Keratinocyte (primary cell): ENCODE measurements at regions not wholly inside any gene's neighbourhood (a gene's known extent, or its start where the extent isn't known, plus 50 kb on each side); places are given as distances from the start of the nearest gene placed in this dataset.

Source experiments
- DNase-seq: peaks from one replicate; pipeline ENCODE4 v3.0.0-alpha.2; 2011; ENCODE audit warnings: low read depth, missing footprints, low spot score
- FAIRE-seq: peaks from 2 replicates; lab custom pipeline; 2011; peaks lifted over from hg19 to GRCh38; lab: Jason Lieb, UNC
- H2AFZ ChIP-seq: 2 replicates; pipeline ENCODE4 v1.6.0; 2012; ENCODE audit warnings: low read length, control low read depth, inconsistent platforms; ENCODE audit not compliant: control insufficient read depth
- H3K27ac ChIP-seq: 2 replicates; pipeline ENCODE4 v1.5.1; 2011; ENCODE audit warnings: low read length; ENCODE audit not compliant: control insufficient read depth, insufficient read depth
- H3K27me3 ChIP-seq: 3 replicates; pipeline ENCODE4 v1.6.0; 2011; ENCODE audit warnings: low read length; ENCODE audit not compliant: control insufficient read depth, insufficient read depth; ENCODE audit errors: extremely low read depth
- H3K36me3 ChIP-seq, 2 experiments: 2 replicates in 1 of 2; 3 replicates in 1 of 2; pipeline ENCODE4 v1.5.1; 2011; ENCODE audit warnings: low read length in 2 of 2, mild to moderate bottlenecking in 1 of 2; ENCODE audit not compliant: control insufficient read depth in 2 of 2, insufficient read depth in 2 of 2; ENCODE audit errors: extremely low read depth in 1 of 2
- H3K4me1 ChIP-seq: 3 replicates; pipeline ENCODE4 v1.5.1; 2011; ENCODE audit warnings: low read length; ENCODE audit not compliant: control insufficient read depth, insufficient read depth; ENCODE audit errors: extremely low read depth
- H3K4me2 ChIP-seq: 3 replicates; pipeline ENCODE4 v1.6.0; 2011; ENCODE audit warnings: low read depth, low read length; ENCODE audit not compliant: control insufficient read depth, insufficient read depth; ENCODE audit errors: extremely low read depth
- H3K4me3 ChIP-seq, 3 experiments: fragments of 200-600 bp in 1 of 3; sonication (generic) in 1 of 3; 2 replicates in 2 of 3; 3 replicates in 1 of 3; pipeline ENCODE4 v1.5.1; 2011 to 2016; ENCODE audit warnings: low read length in 3 of 3, mild to moderate bottlenecking in 3 of 3, control low read depth in 2 of 3, inconsistent platforms in 1 of 3, low read depth in 1 of 3, mixed read lengths in 1 of 3, mixed run types in 1 of 3, moderate library complexity in 1 of 3; ENCODE audit not compliant: control insufficient read depth in 2 of 3, insufficient read depth in 2 of 3; ENCODE audit errors: extremely low read depth in 1 of 3
- H3K79me2 ChIP-seq: 2 replicates; pipeline ENCODE4 v1.6.0; 2012; ENCODE audit warnings: low read length; ENCODE audit not compliant: control insufficient read depth, insufficient read depth
- H3K9ac ChIP-seq: 3 replicates; pipeline ENCODE4 v1.6.0; 2011; ENCODE audit warnings: low read length; ENCODE audit not compliant: control insufficient read depth, insufficient read depth; ENCODE audit errors: extremely low read depth
- H3K9me1 ChIP-seq: 3 replicates; pipeline ENCODE4 v1.6.0; 2011; ENCODE audit warnings: low read length; ENCODE audit not compliant: control insufficient read depth, insufficient read depth; ENCODE audit errors: extremely low read depth
- H3K9me3 ChIP-seq: 2 replicates; pipeline ENCODE4 v1.5.1; 2012; ENCODE audit warnings: low read depth, low read length; ENCODE audit not compliant: control insufficient read depth
- H4K20me1 ChIP-seq: 3 replicates; pipeline ENCODE4 v1.6.0; 2011; ENCODE audit warnings: low read length; ENCODE audit not compliant: control insufficient read depth, insufficient read depth; ENCODE audit errors: extremely low read depth
- EZH2 ChIP-seq: IDR thresholded peaks from one replicate; pipeline ENCODE4 v1.6.1; 2012; ENCODE audit warnings: inconsistent platforms, mild to moderate bottlenecking, low read length, moderate library complexity
- dilution Hi-C: fragments of 300-500 bp; cut with MboI; formaldehyde crosslinking; loops from one replicate; pipeline ENCODE4 v1.7.0; 2020; ENCODE audit warnings: low sequenced_read_pairs; ENCODE audit not compliant: extremely low pct_ligation_motif_present
- TF ChIP-seq, protein P1 (sequence below), 3 experiments: IDR thresholded peaks in 1 of 3; conservative IDR thresholded peaks in 1 of 3; optimal IDR thresholded peaks in 1 of 3; 2 replicates in 2 of 3; 3 replicates in 1 of 3; pipeline versions ENCODE3 to v1.5.1; 2011; ENCODE audit warnings: low read length in 3 of 3, mild to moderate bottlenecking in 3 of 3, moderate library complexity in 2 of 3, control low read depth in 1 of 3, inconsistent platforms in 1 of 3; ENCODE audit not compliant: insufficient read depth in 2 of 3; ENCODE audit errors: extremely low read depth in 1 of 3

DNA sequence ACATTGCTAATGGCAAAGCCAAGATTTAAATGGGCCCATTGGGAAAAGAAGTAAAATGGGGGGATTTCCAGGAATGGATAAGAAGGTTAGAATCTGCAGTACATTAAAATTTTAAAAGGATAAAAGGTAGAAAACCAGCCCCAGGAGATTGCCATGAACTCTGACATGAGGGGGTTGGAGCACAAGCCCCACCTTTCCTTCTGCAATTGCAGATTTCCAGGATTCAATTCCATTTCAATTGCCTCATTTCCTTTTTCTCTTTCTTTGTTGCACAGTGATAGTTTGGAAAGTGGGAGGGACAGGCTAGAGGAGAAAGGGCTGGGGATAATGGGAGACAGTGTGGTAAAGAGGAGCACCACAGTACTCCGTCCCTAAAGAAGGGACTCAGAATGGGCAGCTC is 238.5 kb upstream of the RAB4A start:
- FAIRE-seq (no peak), DNase-seq (no peak)
- no peaks in the 10 kb centered on the region for H4K20me1 ChIP-seq
- H3K27me3 ChIP-seq = no peaks in the 10 kb centered on the region
- H3K4me1 ChIP-seq = no peaks in the 10 kb centered on the region
- no peaks in the 10 kb centered on the region for H3K9me3 ChIP-seq
- no peaks in the 10 kb centered on the region for H3K9me1 ChIP-seq
- TF ChIP-seq, protein P1, sequence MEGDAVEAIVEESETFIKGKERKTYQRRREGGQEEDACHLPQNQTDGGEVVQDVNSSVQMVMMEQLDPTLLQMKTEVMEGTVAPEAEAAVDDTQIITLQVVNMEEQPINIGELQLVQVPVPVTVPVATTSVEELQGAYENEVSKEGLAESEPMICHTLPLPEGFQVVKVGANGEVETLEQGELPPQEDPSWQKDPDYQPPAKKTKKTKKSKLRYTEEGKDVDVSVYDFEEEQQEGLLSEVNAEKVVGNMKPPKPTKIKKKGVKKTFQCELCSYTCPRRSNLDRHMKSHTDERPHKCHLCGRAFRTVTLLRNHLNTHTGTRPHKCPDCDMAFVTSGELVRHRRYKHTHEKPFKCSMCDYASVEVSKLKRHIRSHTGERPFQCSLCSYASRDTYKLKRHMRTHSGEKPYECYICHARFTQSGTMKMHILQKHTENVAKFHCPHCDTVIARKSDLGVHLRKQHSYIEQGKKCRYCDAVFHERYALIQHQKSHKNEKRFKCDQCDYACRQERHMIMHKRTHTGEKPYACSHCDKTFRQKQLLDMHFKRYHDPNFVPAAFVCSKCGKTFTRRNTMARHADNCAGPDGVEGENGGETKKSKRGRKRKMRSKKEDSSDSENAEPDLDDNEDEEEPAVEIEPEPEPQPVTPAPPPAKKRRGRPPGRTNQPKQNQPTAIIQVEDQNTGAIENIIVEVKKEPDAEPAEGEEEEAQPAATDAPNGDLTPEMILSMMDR (optimal IDR thresholded peaks at IDR 0.05 in 1 of 3, IDR thresholded peaks at IDR 0.05 in 1 of 3, conservative IDR thresholded peaks at IDR 0.05 in 1 of 3; ENCODE audit: extremely low read depth in 1 of 3, insufficient read depth in 2 of 3, low read length in 3 of 3) = no peak
- H3K36me3 ChIP-seq = no peaks in the 10 kb centered on the region
- no peaks in the 10 kb centered on the region for H3K79me2 ChIP-seq
- no peak overlapping the region for H3K27ac ChIP-seq
- no peak overlapping the region for H3K9ac ChIP-seq
- no peak overlapping the region for H3K4me2 ChIP-seq
- no peak overlapping the region for H2AFZ ChIP-seq
- dilution Hi-C loops = no loop called here
- H3K4me3 ChIP-seq = no peak overlapping the region

DNA sequence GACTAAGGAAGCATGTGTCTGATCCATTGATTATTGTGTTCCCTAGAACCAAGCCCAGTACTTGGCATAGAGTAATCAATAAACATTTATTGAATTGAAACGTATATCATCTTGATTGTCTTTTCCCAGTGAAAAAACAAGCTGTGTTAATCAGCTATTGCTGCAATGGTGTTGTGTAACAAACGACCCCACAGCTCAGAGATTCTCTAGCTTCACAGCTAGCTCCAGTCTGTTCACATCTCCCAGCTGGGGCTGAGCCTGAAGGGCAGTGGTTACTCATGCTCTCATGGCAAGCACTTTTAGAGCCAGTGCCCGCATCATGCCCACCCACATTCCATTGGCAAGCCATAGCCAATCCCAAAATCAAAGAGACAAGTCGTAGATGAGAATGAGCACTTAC is 237.4 kb upstream of the RAB4A start:
- Histone ChIP-seq H3K79me2 (no peaks in the 10 kb centered on the region), H3K9me1 (no peaks in the 10 kb centered on the region), H3K27ac (no peak overlapping the region), H2AFZ (no peak overlapping the region), H3K4me1 (peaks cover 9% of the 10 kb centered on the region), H3K9me3 (no peaks in the 10 kb centered on the region), H3K9ac (no peak overlapping the region), H4K20me1 (no peaks in the 10 kb centered on the region), H3K4me2 (no peak overlapping the region), H3K36me3 (no peaks in the 10 kb centered on the region), H3K4me3 (no peak overlapping the region), H3K27me3 (no peaks in the 10 kb centered on the region)
- no peak for DNase-seq
- dilution Hi-C loops = no loop called here
- no peak for TF ChIP-seq EZH2
- TF ChIP-seq, protein P1 (optimal IDR thresholded peaks at IDR 0.05 in 1 of 3, IDR thresholded peaks at IDR 0.05 in 1 of 3, conservative IDR thresholded peaks at IDR 0.05 in 1 of 3; ENCODE audit: extremely low read depth in 1 of 3, insufficient read depth in 2 of 3, low read length in 3 of 3) = no peak
- no peak for FAIRE-seq
